ENCODE measurements at regions not wholly inside any gene's neighbourhood (a gene's known extent, or its start where the extent isn't known, plus 50 kb on each side); places are given as distances from the start of the nearest gene placed in this dataset.

GRCh38 chr9:25519286-25519685, 159.0 kb downstream of the TUSC1 start:
- H3K79me2 ChIP-seq (ENCODE audit: low read length): no peaks in the 10 kb centered on the region
- ChIA-PET POLR2A (ENCODE audit: unreplicated experiment) (no interaction called here), CTCF (no interaction called here)
- TF ChIP-seq CTCF (conservative IDR thresholded peaks at IDR 0.05; ENCODE audit: low read depth, low read length): no peak
- no peak for TF ChIP-seq EZH2phosphoT487 (IDR thresholded peaks at IDR 0.05; ENCODE audit: borderline replicate concordance, low read length)
- no peak for TF ChIP-seq EZH2 (IDR thresholded peaks at IDR 0.05; ENCODE audit: low read length, unreplicated experiment)
- peaks cover 4% of the 10 kb centered on the region; the same call in 1 of the 2 replicates for H3K4me1 ChIP-seq (ENCODE audit: insufficient read depth, low read length)
- no peaks in the 10 kb centered on the region for H3K36me3 ChIP-seq (ENCODE audit: low read depth, low read length)
- H3K4me3 ChIP-seq (ENCODE audit: low read length): no peak overlapping the region
- BruUV-seq (replicated peaks): no TSS peak
- DNase-seq (peak; percentile 50), ATAC-seq (peak; percentile 29; the same call in 1 of the 2 replicates)
- intact Hi-C loops (cut with micrococcal nuclease): no loop called here
- H4K20me1 ChIP-seq (ENCODE audit: low read length): no peaks in the 10 kb centered on the region
- H2AFZ ChIP-seq (ENCODE audit: low read length): no peak overlapping the region
- H3K9ac ChIP-seq (ENCODE audit: low read length): no peak overlapping the region
- H3K9me2 ChIP-seq (replicated peaks; ENCODE audit: low read length): no peaks in the 10 kb centered on the region
- no peaks in the 10 kb centered on the region for H3K27me3 ChIP-seq (ENCODE audit: low read length)
- no peaks in the 10 kb centered on the region for H3K9me3 ChIP-seq (ENCODE audit: low read length)
- H3K4me2 ChIP-seq (ENCODE audit: low read length): no peak overlapping the region
- no peak overlapping the region for H3K27ac ChIP-seq (ENCODE audit: low read length)
- no peaks in the 10 kb centered on the region for H3F3A ChIP-seq (ENCODE audit: low read length, unreplicated experiment)

GRCh38 chr9:25517701-25518100, 160.5 kb downstream of the TUSC1 start:
- Histone ChIP-seq H3K9me3 (ENCODE audit: low read length) (no peaks in the 10 kb centered on the region), H3K36me3 (ENCODE audit: low read depth, low read length) (no peaks in the 10 kb centered on the region), H3K27ac (ENCODE audit: low read length) (no peak overlapping the region), H2AFZ (ENCODE audit: low read length) (no peak overlapping the region), H3K27me3 (ENCODE audit: low read length) (no peaks in the 10 kb centered on the region), H4K20me1 (ENCODE audit: low read length) (no peaks in the 10 kb centered on the region), H3K79me2 (ENCODE audit: low read length) (no peaks in the 10 kb centered on the region), H3K9me2 (replicated peaks; ENCODE audit: low read length) (no peaks in the 10 kb centered on the region), H3K4me2 (ENCODE audit: low read length) (no peak overlapping the region), H3K4me3 (ENCODE audit: low read length) (no peak overlapping the region), H3F3A (ENCODE audit: low read length, unreplicated experiment) (no peaks in the 10 kb centered on the region), H3K9ac (ENCODE audit: low read length) (no peak overlapping the region), H3K4me1 (ENCODE audit: insufficient read depth, low read length) (peaks cover 4% of the 10 kb centered on the region; the same call in 1 of the 2 replicates)
- DNase-seq (no peak), ATAC-seq (no peak)
- intact Hi-C loops (cut with micrococcal nuclease): no loop called here
- ChIA-PET CTCF (no interaction called here), POLR2A (ENCODE audit: unreplicated experiment) (no interaction called here)
- BruUV-seq (replicated peaks): no TSS peak
- TF ChIP-seq CTCF (conservative IDR thresholded peaks at IDR 0.05; ENCODE audit: low read depth, low read length): no peak

GRCh38 chr9:25513509-25514033, 164.7 kb downstream of the TUSC1 start:
- no peak for DNase-seq

More at GRCh38 chr9:25513509-25514033, 164.7 kb downstream of the TUSC1 start:
- no peaks in the 10 kb centered on the region for H3F3A ChIP-seq (ENCODE audit: low read length, unreplicated experiment)
- H3K9me3 ChIP-seq (ENCODE audit: low read length): no peaks in the 10 kb centered on the region
- H3K9me2 ChIP-seq (replicated peaks; ENCODE audit: low read length): no peaks in the 10 kb centered on the region
- no peak for ATAC-seq
- no peaks in the 10 kb centered on the region for H3K27me3 ChIP-seq (ENCODE audit: low read length)
- ChIA-PET POLR2A (ENCODE audit: unreplicated experiment) (no interaction called here), CTCF (no interaction called here)
- no peak overlapping the region for H3K4me3 ChIP-seq (ENCODE audit: low read length)
- H4K20me1 ChIP-seq (ENCODE audit: low read length): no peaks in the 10 kb centered on the region
- intact Hi-C loops (cut with micrococcal nuclease): no loop called here
- H3K4me2 ChIP-seq (ENCODE audit: low read length): no peak overlapping the region
- no peak overlapping the region for H2AFZ ChIP-seq (ENCODE audit: low read length)
- no peak overlapping the region for H3K9ac ChIP-seq (ENCODE audit: low read length)
- no TSS peak for BruUV-seq (replicated peaks)
- H3K27ac ChIP-seq (ENCODE audit: low read length): no peak overlapping the region
- no peaks in the 10 kb centered on the region for H3K4me1 ChIP-seq (ENCODE audit: insufficient read depth, low read length)
- H3K79me2 ChIP-seq (ENCODE audit: low read length): no peaks in the 10 kb centered on the region
- TF ChIP-seq EZH2phosphoT487 (IDR thresholded peaks at IDR 0.05; ENCODE audit: borderline replicate concordance, low read length) (no peak), CTCF (conservative IDR thresholded peaks at IDR 0.05; ENCODE audit: low read depth, low read length) (no peak), EZH2 (IDR thresholded peaks at IDR 0.05; ENCODE audit: low read length, unreplicated experiment) (no peak)
- H3K36me3 ChIP-seq (ENCODE audit: low read depth, low read length): no peaks in the 10 kb centered on the region

Data from PC-3 (cell line).